ENCODE measurements at regions not wholly inside any gene's neighbourhood (a gene's known extent, or its start where the extent isn't known, plus 50 kb on each side); places are given as distances from the start of the nearest gene placed in this dataset.

DNA sequence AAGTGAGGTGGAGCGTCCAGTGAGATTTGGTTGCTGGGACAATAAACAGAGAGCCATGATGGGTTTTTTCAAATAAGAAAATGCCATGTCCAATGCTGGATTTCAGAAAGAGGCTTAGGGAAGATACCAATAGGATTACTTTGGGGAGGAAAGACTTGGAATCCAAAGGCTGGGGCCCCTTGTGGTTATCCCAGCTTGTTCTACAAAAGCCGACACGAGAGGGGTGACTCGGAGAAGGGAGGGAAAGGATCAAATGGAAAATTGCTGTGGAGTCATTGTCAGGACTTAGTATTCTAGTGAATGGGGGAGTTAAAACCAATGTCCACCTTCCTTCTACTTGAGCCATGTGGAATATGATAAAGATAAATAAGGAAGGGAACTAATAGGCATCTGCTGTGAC is 305.5 kb downstream of the SOX9 start:
- DNase-seq, result no peak
- Mint-ChIP-seq H3K27ac (no peak overlapping the region), H3K4me3 (no peak overlapping the region), H3K36me3 (ENCODE audit: low read depth) (no peaks in the 10 kb centered on the region), H3K4me1 (peaks cover 6% of the 10 kb centered on the region), H3K27me3 (no peaks in the 10 kb centered on the region), H3K9me3 (no peaks in the 10 kb centered on the region)
- ChIA-PET CTCF (no interaction called here), POLR2A (no interaction called here)

DNA sequence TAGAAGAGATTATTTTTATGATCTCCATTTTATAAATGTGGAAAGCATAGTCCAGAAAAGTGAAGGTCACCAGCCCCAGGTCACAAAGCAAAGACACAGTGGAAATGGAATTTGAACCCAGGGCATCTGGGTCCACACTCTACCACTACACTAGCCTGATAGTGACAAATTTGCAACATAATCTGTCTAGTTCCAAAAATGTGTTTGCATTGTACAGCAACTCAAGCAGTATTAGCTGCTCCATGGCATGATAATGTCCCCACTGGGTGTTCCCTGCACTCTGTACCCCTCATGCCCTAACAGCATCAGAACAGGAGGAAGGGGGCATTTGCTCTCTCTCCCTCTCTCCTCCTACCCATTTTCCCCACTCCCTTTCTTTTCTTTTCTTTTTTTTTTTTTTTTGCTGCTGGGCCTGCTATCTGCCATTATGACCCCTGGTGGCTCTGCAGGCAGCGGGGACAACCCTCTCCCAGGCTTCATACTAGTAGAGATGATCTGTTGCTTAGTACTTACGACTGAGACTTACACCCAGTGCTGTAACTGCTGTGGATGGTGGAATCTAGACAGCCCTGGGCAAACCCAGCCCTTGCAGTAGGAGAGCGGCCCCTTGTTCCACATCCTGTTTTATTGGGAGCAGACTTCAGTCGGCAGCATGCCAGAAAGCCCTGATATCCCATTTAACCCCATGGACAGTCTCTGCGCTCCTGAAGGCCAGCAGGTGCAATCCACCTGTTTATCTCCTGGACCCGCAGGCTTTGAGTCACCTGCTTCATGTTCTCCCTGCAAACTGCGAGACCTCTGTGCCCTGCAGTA is 306.3 kb downstream of the SOX9 start:
- H3K27ac Mint-ChIP-seq, result no peak overlapping the region
- ChIA-PET CTCF (no interaction called here), POLR2A (no interaction called here)
- H3K36me3 Mint-ChIP-seq (ENCODE audit: low read depth), result no peaks in the 10 kb centered on the region
- DNase-seq, result no peak
- no peaks in the 10 kb centered on the region for H3K4me1 Mint-ChIP-seq
- no peak overlapping the region for H3K4me3 Mint-ChIP-seq
- H3K9me3 Mint-ChIP-seq, result no peaks in the 10 kb centered on the region
- H3K27me3 Mint-ChIP-seq, result no peaks in the 10 kb centered on the region

DNA sequence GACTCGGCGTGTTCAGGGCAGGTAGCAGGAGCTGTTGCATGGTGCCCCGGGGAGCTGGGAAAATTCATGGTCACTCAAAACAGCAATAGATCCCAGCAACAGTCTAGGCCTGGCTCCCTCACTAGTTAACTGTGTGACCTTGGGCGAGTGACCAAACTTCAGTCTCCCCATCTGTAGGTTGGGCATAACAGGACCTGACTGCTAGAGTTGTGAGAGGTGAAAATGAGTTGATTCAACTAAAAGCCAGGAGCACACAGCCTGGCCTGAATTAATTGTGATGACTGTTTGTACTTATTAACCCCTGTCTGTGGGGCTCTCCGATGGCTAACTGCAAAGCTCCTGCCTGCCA is 306.9 kb downstream of the SOX9 start:
- POLR2A ChIA-PET, result no interaction called here
- H3K27me3 Mint-ChIP-seq, result no peaks in the 10 kb centered on the region
- no peaks in the 10 kb centered on the region for H3K9me3 Mint-ChIP-seq
- H3K4me1 Mint-ChIP-seq, result no peaks in the 10 kb centered on the region
- CTCF ChIA-PET, result no interaction called here
- no peak overlapping the region for H3K27ac Mint-ChIP-seq
- no peaks in the 10 kb centered on the region for H3K36me3 Mint-ChIP-seq (ENCODE audit: low read depth)
- no peak overlapping the region for H3K4me3 Mint-ChIP-seq
- no peak for DNase-seq

- H3K9me3 Mint-ChIP-seq, result no peaks in the 10 kb centered on the region
- ChIA-PET CTCF (no interaction called here), POLR2A (no interaction called here)
- H3K36me3 Mint-ChIP-seq (ENCODE audit: low read depth), result no peaks in the 10 kb centered on the region
- H3K4me3 Mint-ChIP-seq, result no peak overlapping the region
- no peak overlapping the region for H3K27ac Mint-ChIP-seq
- no peak for DNase-seq
- H3K4me1 Mint-ChIP-seq, result no peaks in the 10 kb centered on the region
- no peaks in the 10 kb centered on the region for H3K27me3 Mint-ChIP-seq
Observed at GRCh38 chr17:72429066-72429638, 308.3 kb downstream of the SOX9 start.

DNA sequence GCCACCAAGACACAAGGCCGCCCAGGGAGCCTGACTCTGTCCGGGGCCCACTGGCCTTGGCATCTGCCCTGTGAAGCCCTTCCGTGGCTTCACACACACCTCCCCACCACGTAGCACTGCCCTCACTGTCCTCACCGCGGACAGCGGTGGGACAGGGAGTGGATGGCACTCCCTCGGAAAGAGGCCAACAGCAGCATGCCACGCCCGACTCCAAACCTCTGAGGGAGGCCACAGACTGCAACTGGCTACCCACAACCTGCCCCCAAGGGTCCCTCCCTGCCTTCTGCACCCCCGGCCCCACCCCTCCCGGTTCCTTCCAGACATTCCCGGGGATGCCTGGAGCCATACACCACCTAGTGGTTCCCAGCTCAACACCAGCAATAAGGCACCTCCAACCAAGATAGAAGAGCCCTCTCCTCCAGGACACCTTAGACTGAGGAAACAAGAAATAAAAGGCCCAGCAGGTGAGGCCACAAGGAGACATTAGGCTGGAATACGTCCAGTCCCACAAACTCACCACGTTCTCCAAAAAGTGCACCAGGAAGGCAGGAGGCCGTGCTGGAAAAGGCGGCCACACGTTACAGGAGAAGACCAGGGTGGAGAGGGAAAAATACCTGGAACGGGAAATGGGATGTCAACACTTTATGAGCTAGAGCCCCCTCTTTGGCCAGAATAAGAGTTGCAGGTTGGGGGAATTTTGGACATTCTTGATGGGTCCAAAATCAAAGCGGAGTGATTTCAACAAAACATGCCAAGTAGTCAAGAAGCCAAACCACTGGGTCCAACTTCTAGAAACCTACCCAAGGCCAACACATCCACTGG is 310.0 kb downstream of the SOX9 start:
- no peaks in the 10 kb centered on the region for H3K4me1 Mint-ChIP-seq
- H3K27ac Mint-ChIP-seq, result no peak overlapping the region
- POLR2A ChIA-PET, result no interaction called here
- H3K27me3 Mint-ChIP-seq, result no peaks in the 10 kb centered on the region
- H3K4me3 Mint-ChIP-seq, result no peak overlapping the region
- H3K9me3 Mint-ChIP-seq, result no peaks in the 10 kb centered on the region
- CTCF ChIA-PET, result no interaction called here
- no peaks in the 10 kb centered on the region for H3K36me3 Mint-ChIP-seq (ENCODE audit: low read depth)
- DNase-seq, result no peak

DNA sequence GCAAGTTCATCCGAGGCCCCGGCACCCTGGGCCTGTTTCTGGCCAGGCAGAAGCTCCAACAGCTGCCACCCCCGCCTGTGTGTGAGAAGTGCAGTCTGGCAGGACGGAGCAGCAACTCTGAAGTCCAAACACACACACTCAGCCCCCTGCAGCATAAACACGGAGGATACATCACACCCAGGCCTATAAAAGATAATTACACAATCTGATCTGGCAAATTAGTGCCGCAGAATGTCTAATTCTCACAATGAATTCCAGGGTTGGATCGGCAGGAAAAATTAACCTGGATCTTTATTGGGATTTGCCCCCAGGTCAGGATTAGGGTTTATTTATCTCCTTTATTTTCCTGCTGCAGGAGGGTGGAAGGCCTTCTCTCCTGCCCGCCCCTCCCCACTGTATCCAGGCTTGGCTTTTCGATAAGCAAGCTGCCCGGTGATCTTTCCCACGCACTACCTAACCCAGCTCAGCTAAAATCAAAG is 311.4 kb downstream of the SOX9 start:
- Mint-ChIP-seq H3K4me1 (no peaks in the 10 kb centered on the region), H3K4me3 (no peak overlapping the region), H3K9me3 (no peaks in the 10 kb centered on the region), H3K36me3 (ENCODE audit: low read depth) (no peaks in the 10 kb centered on the region), H3K27me3 (no peaks in the 10 kb centered on the region), H3K27ac (no peak overlapping the region)
- ChIA-PET CTCF (no interaction called here), POLR2A (no interaction called here)
- no peak for DNase-seq

GRCh38 chr17:72432881-72433280 is 312.1 kb downstream of the SOX9 start:
- H3K27ac Mint-ChIP-seq, result no peak overlapping the region
- H3K36me3 Mint-ChIP-seq (ENCODE audit: low read depth), result no peaks in the 10 kb centered on the region
- POLR2A ChIA-PET, result no interaction called here

GRCh38 chr17:72433797-72434196 is 313.0 kb downstream of the SOX9 start:
- Mint-ChIP-seq H3K27me3 (no peaks in the 10 kb centered on the region), H3K36me3 (ENCODE audit: low read depth) (no peaks in the 10 kb centered on the region), H3K9me3 (no peaks in the 10 kb centered on the region), H3K4me3 (no peak overlapping the region), H3K27ac (no peak overlapping the region), H3K4me1 (no peaks in the 10 kb centered on the region)
- no peak for DNase-seq
- ChIA-PET POLR2A (interaction anchor here (0.6 kb wide), 1 partner anchor 758 kb away, joined by 9 read pairs; no protein-coding TSS in a partner anchor), CTCF (interaction anchor here (0.6 kb wide), 1 partner anchor 373 kb away, joined by 3 read pairs; no protein-coding TSS in a partner anchor)

More at GRCh38 chr17:72432881-72433280, 312.1 kb downstream of the SOX9 start:
- Mint-ChIP-seq H3K9me3 (no peaks in the 10 kb centered on the region), H3K4me1 (no peaks in the 10 kb centered on the region), H3K27me3 (no peaks in the 10 kb centered on the region), H3K4me3 (no peak overlapping the region)
- CTCF ChIA-PET, result no interaction called here
- no peak for DNase-seq

DNA sequence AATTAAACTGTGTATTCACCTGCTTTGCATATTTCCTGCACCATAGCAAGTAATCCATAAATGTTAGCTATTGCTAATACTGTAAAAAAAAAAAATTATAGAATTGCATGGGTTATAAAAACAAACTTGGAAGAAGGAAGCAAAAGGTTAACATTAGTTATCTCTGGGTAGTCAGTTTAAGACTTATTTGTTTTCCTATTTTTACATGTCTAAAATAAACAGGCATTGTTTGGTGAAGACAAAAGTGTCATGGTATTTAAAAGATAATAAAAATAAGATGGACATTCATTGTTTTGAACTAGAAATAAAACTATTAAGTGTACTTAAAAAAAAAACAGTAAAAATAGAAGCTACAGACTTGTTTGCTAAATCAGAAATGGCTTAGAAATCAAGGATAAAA is 313.8 kb downstream of the SOX9 start:
- H3K36me3 Mint-ChIP-seq (ENCODE audit: low read depth), result no peaks in the 10 kb centered on the region
- no peak for DNase-seq
- no peaks in the 10 kb centered on the region for H3K4me1 Mint-ChIP-seq
- no peak overlapping the region for H3K27ac Mint-ChIP-seq
- H3K27me3 Mint-ChIP-seq, result no peaks in the 10 kb centered on the region
- ChIA-PET POLR2A (interaction anchor here (0.6 kb wide), 1 partner anchor 757 kb away, joined by 9 read pairs; no protein-coding TSS in a partner anchor), CTCF (no interaction called here)
- H3K9me3 Mint-ChIP-seq, result no peaks in the 10 kb centered on the region
- H3K4me3 Mint-ChIP-seq, result no peak overlapping the region

DNA sequence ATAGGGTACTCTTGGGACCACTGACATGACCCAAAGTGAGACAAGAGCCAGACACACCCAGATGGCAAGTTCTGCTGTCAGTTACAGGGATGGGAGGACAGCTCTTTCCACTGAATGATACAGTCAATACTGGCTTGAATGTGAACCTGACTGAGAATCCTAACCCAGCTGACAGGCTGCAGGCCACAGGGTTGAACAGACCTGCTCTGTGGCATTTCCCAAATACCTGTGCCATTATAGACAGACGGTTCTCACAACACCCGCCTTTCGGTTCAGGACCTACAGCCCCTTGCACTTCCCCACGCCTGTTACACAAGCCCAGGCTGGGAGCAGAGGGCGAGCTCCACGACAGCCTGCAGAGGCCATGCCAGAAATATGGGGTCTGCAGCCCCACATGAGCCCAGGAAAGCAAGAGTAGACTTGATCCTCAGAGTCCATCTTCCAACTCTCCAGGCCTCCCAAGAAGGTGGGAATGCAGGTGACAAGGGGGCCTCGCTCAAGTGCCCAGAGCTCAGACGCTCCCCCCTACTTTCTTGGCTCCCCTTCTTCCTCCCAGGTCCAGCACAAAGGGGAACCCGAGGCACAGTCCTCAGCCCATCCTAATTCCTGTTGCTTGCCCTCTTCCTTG is 314.3 kb downstream of the SOX9 start:
- ChIA-PET POLR2A (no interaction called here), CTCF (no interaction called here)
- H3K9me3 Mint-ChIP-seq, result no peaks in the 10 kb centered on the region
- H3K27ac Mint-ChIP-seq, result no peak overlapping the region
- no peak for DNase-seq
- H3K36me3 Mint-ChIP-seq (ENCODE audit: low read depth), result no peaks in the 10 kb centered on the region
- H3K4me3 Mint-ChIP-seq, result no peak overlapping the region
- H3K4me1 Mint-ChIP-seq, result no peaks in the 10 kb centered on the region
- no peaks in the 10 kb centered on the region for H3K27me3 Mint-ChIP-seq

GRCh38 chr17:72438783-72439182 is 318.0 kb downstream of the SOX9 start:
- CTCF ChIA-PET, result no interaction called here
- Mint-ChIP-seq H3K4me3 (no peak overlapping the region), H3K36me3 (ENCODE audit: low read depth) (no peaks in the 10 kb centered on the region), H3K27ac (no peak overlapping the region), H3K27me3 (no peaks in the 10 kb centered on the region), H3K4me1 (no peaks in the 10 kb centered on the region), H3K9me3 (no peaks in the 10 kb centered on the region)
- DNase-seq, result no peak
- POLR2A ChIA-PET, result no interaction called here

DNA sequence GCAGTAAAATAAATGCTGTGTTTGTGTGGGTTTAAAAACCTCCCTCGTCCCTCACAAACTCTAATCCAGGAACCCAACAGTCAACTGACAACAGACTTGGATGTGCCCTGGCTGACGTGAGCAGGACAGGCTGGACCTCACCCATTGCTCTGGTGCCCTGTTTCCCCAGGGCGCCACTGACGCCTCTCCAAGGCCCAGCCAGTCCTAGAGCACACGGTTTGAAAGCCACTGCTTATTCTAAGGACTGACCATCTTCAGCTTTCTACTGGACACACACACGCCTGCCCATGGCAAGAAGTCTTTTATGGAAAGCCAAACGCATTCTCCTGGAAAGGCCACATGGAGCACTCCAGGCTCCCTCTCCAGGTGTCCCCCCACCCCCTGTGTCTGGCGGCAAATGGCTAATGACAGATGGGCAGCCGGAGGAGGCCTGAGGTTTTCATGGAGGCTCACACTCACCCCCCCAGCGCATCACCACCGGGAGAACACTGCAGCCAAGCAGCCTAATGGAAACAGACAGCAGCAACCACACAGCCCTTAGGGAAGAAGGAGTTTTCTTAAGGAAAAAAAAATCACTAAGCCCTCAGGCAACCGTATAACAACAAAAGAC is 319.2 kb downstream of the SOX9 start:
- no peak overlapping the region for H3K27ac Mint-ChIP-seq
- no peaks in the 10 kb centered on the region for H3K9me3 Mint-ChIP-seq
- ChIA-PET POLR2A (no interaction called here), CTCF (no interaction called here)
- H3K36me3 Mint-ChIP-seq (ENCODE audit: low read depth), result no peaks in the 10 kb centered on the region
- DNase-seq, result no peak
- no peaks in the 10 kb centered on the region for H3K4me1 Mint-ChIP-seq
- H3K4me3 Mint-ChIP-seq, result no peak overlapping the region
- H3K27me3 Mint-ChIP-seq, result no peaks in the 10 kb centered on the region

DNA sequence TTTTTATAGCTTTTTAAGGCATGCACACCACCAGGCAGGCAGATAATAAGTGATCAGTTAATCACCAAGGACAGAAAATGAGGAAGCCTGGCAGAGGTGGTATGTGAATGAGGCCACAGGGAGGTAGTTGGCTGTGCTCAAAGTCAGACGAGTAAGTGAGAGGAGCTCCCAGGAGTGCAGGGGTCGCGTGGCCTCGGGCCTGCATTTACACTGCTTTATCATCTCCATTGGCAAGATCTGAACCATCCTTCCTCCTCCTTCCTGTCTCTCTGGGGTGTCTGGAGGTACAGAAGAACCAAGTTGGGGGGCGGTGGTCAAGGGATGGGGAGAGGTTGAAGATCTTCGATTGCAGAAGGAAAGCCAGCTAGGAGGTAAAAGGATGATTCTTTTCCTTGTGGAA is 320.1 kb downstream of the SOX9 start:
- no peak overlapping the region for H3K27ac Mint-ChIP-seq
- ChIA-PET POLR2A (no interaction called here), CTCF (no interaction called here)
- H3K27me3 Mint-ChIP-seq, result no peaks in the 10 kb centered on the region
- H3K4me3 Mint-ChIP-seq, result no peak overlapping the region
- no peaks in the 10 kb centered on the region for H3K36me3 Mint-ChIP-seq (ENCODE audit: low read depth)
- H3K4me1 Mint-ChIP-seq, result no peaks in the 10 kb centered on the region
- no peaks in the 10 kb centered on the region for H3K9me3 Mint-ChIP-seq
- DNase-seq, result no peak

Measured in activated CD4-positive, alpha-beta T cell treated with anti-CD3 and anti-CD28 coated beads, Interleukin-2, amount 10 ng/mL, durations not matched to agents 7 days and 5 days (primary cell).